ENCODE measurements at regions not wholly inside any gene's neighbourhood (a gene's known extent, or its start where the extent isn't known, plus 50 kb on each side); places are given as distances from the start of the nearest gene placed in this dataset.

- no peak for TF ChIP-seq EP300 (IDR thresholded peaks at IDR 0.05; ENCODE audit: borderline replicate concordance in 1 of 2, low read depth in 2 of 2, low read length in 2 of 2)
- TF ChIP-seq FOSL1 (IDR thresholded peaks at IDR 0.05; ENCODE audit: insufficient read depth, low read depth, low read length): no peak
- TF ChIP-seq POLR2AphosphoS5 (IDR thresholded peaks at IDR 0.05; ENCODE audit: low read depth, low read length): no peak
- no peak for TF ChIP-seq PHF8 (conservative IDR thresholded peaks at IDR 0.05; ENCODE audit: low read depth, low read length)
- TF ChIP-seq CTCF (IDR thresholded peaks at IDR 0.05; ENCODE audit: control extremely low read depth in 1 of 3, insufficient read depth in 1 of 3, low read depth in 1 of 3, low read length in 3 of 3): no peak
- TF ChIP-seq RAD21 (IDR thresholded peaks at IDR 0.05 in 1 of 2, conservative IDR thresholded peaks at IDR 0.05 in 1 of 2; ENCODE audit: low read depth in 2 of 2, low read length in 2 of 2): no peak
- no peak for TF ChIP-seq POU5F1 (IDR thresholded peaks at IDR 0.05; ENCODE audit: low read depth, low read length)
- no peak for TF ChIP-seq POLR2A (IDR thresholded peaks at IDR 0.05; ENCODE audit: control extremely low read depth in 1 of 2, low read depth in 2 of 2, low read length in 2 of 2)
- TF ChIP-seq, protein P1, sequence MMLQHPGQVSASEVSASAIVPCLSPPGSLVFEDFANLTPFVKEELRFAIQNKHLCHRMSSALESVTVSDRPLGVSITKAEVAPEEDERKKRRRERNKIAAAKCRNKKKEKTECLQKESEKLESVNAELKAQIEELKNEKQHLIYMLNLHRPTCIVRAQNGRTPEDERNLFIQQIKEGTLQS (IDR thresholded peaks at IDR 0.05; ENCODE audit: insufficient read depth, low read depth, low read length): no peak
Measured at GRCh38 chr5:38722918-38723317, 122.9 kb upstream of the OSMR start.

Data from H1 (cell line).